ENCODE measurements at regions not wholly inside any gene's neighbourhood (a gene's known extent, or its start where the extent isn't known, plus 50 kb on each side); places are given as distances from the start of the nearest gene placed in this dataset.
A peak's percentile ranks its signal among the peaks of the same experiment; 100 is the strongest.

GRCh38 chr15:38842226-38842625, 277.6 kb upstream of the RASGRP1 start:
- no peaks in the 10 kb centered on the region for H3K79me2 ChIP-seq (ENCODE audit: insufficient read depth, low read length)
- H3K9me3 ChIP-seq (ENCODE audit: insufficient read depth, low read depth, low read length), result no peaks in the 10 kb centered on the region
- DNase-seq (ENCODE audit: low read depth), result no peak
- H2AFZ ChIP-seq (ENCODE audit: low read depth, low read length), result no peak overlapping the region
- peak; percentile 52 for FAIRE-seq
- Mint-ChIP-seq H3K36me3 (ENCODE audit: low read depth, unreplicated experiment) (no peaks in the 10 kb centered on the region), H3K9me3 (ENCODE audit: unreplicated experiment) (peaks cover 9% of the 10 kb centered on the region), H3K27ac (ENCODE audit: unreplicated experiment) (no peak overlapping the region), H3K4me1 (ENCODE audit: low read depth, unreplicated experiment) (peaks cover 26% of the 10 kb centered on the region), H3K27me3 (ENCODE audit: low read depth, unreplicated experiment) (no peaks in the 10 kb centered on the region), H3K4me3 (ENCODE audit: unreplicated experiment) (no peak overlapping the region)
- H3K4me1 ChIP-seq (ENCODE audit: insufficient read depth, low read length), result peaks cover 29% of the 10 kb centered on the region
- no peaks in the 10 kb centered on the region for H4K20me1 ChIP-seq (ENCODE audit: insufficient read depth, low read length)
- H3K4me2 ChIP-seq (ENCODE audit: low read length), result no peak overlapping the region
- H3K36me3 ChIP-seq (ENCODE audit: insufficient read depth, low read length), result no peaks in the 10 kb centered on the region
- TF ChIP-seq EZH2 (IDR thresholded peaks at IDR 0.05; ENCODE audit: insufficient read depth, low read length) (no peak), CTCF (IDR thresholded peaks at IDR 0.05; ENCODE audit: insufficient read depth, low read depth, low read length) (no peak)
- no peaks in the 10 kb centered on the region for H3K27me3 ChIP-seq (ENCODE audit: insufficient read depth, low read length)
- H3K9ac ChIP-seq (ENCODE audit: low read length), result no peak overlapping the region
- no peak overlapping the region for H3K4me3 ChIP-seq (ENCODE audit: insufficient read depth, low read depth, low read length)
- H3K27ac ChIP-seq (ENCODE audit: low read depth, low read length), result no peak overlapping the region

GRCh38 chr15:38843051-38843501, 278.5 kb upstream of the RASGRP1 start:
- no peak for TF ChIP-seq EZH2 (IDR thresholded peaks at IDR 0.05; ENCODE audit: insufficient read depth, low read length)
- no peak for TF ChIP-seq CTCF (IDR thresholded peaks at IDR 0.05; ENCODE audit: insufficient read depth, low read depth, low read length)
- H3K9me3 Mint-ChIP-seq (ENCODE audit: unreplicated experiment), result peaks cover 4% of the 10 kb centered on the region
- H3K9ac ChIP-seq (ENCODE audit: low read length), result no peak overlapping the region
- no peak overlapping the region for H2AFZ ChIP-seq (ENCODE audit: low read depth, low read length)
- H3K9me3 ChIP-seq (ENCODE audit: insufficient read depth, low read depth, low read length), result no peaks in the 10 kb centered on the region
- no peak overlapping the region for H3K4me3 Mint-ChIP-seq (ENCODE audit: unreplicated experiment)
- H3K79me2 ChIP-seq (ENCODE audit: insufficient read depth, low read length), result no peaks in the 10 kb centered on the region
- no peaks in the 10 kb centered on the region for H3K36me3 ChIP-seq (ENCODE audit: insufficient read depth, low read length)
- DNase-seq (ENCODE audit: low read depth) (no peak), FAIRE-seq (peak; percentile 72)
- H3K4me1 Mint-ChIP-seq (ENCODE audit: low read depth, unreplicated experiment), result peaks cover 26% of the 10 kb centered on the region
- H3K4me2 ChIP-seq (ENCODE audit: low read length), result no peak overlapping the region
- H3K27ac Mint-ChIP-seq (ENCODE audit: unreplicated experiment), result peak overlapping the region; percentile 64
- H3K27ac ChIP-seq (ENCODE audit: low read depth, low read length), result no peak overlapping the region
- peaks cover 29% of the 10 kb centered on the region for H3K4me1 ChIP-seq (ENCODE audit: insufficient read depth, low read length)
- H3K4me3 ChIP-seq (ENCODE audit: insufficient read depth, low read depth, low read length), result no peak overlapping the region
- H3K27me3 Mint-ChIP-seq (ENCODE audit: low read depth, unreplicated experiment), result no peaks in the 10 kb centered on the region
- H3K27me3 ChIP-seq (ENCODE audit: insufficient read depth, low read length), result no peaks in the 10 kb centered on the region
- H4K20me1 ChIP-seq (ENCODE audit: insufficient read depth, low read length), result no peaks in the 10 kb centered on the region
- no peaks in the 10 kb centered on the region for H3K36me3 Mint-ChIP-seq (ENCODE audit: low read depth, unreplicated experiment)

- H3K4me1 Mint-ChIP-seq (ENCODE audit: low read depth, unreplicated experiment), result peaks cover 26% of the 10 kb centered on the region
- peaks cover 2% of the 10 kb centered on the region for H3K9me3 Mint-ChIP-seq (ENCODE audit: unreplicated experiment)
- Histone ChIP-seq H3K4me3 (ENCODE audit: insufficient read depth, low read depth, low read length) (no peak overlapping the region), H3K9me3 (ENCODE audit: insufficient read depth, low read depth, low read length) (no peaks in the 10 kb centered on the region), H3K9ac (ENCODE audit: low read length) (no peak overlapping the region), H3K79me2 (ENCODE audit: insufficient read depth, low read length) (no peaks in the 10 kb centered on the region), H3K4me2 (ENCODE audit: low read length) (peak overlapping the region; percentile 44), H4K20me1 (ENCODE audit: insufficient read depth, low read length) (no peaks in the 10 kb centered on the region), H3K36me3 (ENCODE audit: insufficient read depth, low read length) (no peaks in the 10 kb centered on the region), H3K27me3 (ENCODE audit: insufficient read depth, low read length) (no peaks in the 10 kb centered on the region), H2AFZ (ENCODE audit: low read depth, low read length) (no peak overlapping the region), H3K27ac (ENCODE audit: low read depth, low read length) (peak overlapping the region; percentile 6), H3K4me1 (ENCODE audit: insufficient read depth, low read length) (peaks cover 29% of the 10 kb centered on the region)
- FAIRE-seq (peak; percentile 98), DNase-seq (ENCODE audit: low read depth) (peak; percentile 76)
- H3K27me3 Mint-ChIP-seq (ENCODE audit: low read depth, unreplicated experiment), result no peaks in the 10 kb centered on the region
- TF ChIP-seq EZH2 (IDR thresholded peaks at IDR 0.05; ENCODE audit: insufficient read depth, low read length) (no peak), CTCF (IDR thresholded peaks at IDR 0.05; ENCODE audit: insufficient read depth, low read depth, low read length) (no peak)
- no peak overlapping the region for H3K4me3 Mint-ChIP-seq (ENCODE audit: unreplicated experiment)
- peak overlapping the region; percentile 83 for H3K27ac Mint-ChIP-seq (ENCODE audit: unreplicated experiment)
- H3K36me3 Mint-ChIP-seq (ENCODE audit: low read depth, unreplicated experiment), result no peaks in the 10 kb centered on the region
Observed at GRCh38 chr15:38843736-38844590, 279.3 kb upstream of the RASGRP1 start.
